LNCAP (cell line): ENCODE measurements at regions not wholly inside any gene's neighbourhood (a gene's known extent, or its start where the extent isn't known, plus 50 kb on each side); places are given as distances from the start of the nearest gene placed in this dataset.

Experiments used
- TF ChIP-seq, protein P1 (sequence below): fragments of 450-650 bp; IDR thresholded peaks from 2 replicates; pipeline ENCODE4 v1.5.1; 2017; ENCODE audit warnings: mild to moderate bottlenecking

DNA sequence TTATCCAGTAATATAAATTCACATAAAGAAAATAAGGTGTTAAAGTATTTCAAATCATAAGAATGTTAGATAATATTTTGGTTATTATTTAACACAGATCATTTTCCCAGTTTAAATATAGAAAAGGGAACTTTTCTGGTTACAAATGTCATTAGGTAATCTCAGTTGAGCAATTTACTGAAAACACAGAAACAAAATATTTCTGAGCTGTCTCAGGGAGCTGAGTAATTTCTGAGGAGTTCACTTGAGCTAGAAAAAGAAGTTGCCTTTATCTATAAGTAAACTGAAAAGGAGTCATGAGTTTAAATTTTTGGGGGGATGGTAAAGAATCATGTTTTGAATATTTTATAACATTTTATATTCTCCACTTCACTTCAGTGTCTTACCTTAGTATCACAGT lies 855.4 kb upstream of the ARPP21 start:
- TF ChIP-seq, protein P1, sequence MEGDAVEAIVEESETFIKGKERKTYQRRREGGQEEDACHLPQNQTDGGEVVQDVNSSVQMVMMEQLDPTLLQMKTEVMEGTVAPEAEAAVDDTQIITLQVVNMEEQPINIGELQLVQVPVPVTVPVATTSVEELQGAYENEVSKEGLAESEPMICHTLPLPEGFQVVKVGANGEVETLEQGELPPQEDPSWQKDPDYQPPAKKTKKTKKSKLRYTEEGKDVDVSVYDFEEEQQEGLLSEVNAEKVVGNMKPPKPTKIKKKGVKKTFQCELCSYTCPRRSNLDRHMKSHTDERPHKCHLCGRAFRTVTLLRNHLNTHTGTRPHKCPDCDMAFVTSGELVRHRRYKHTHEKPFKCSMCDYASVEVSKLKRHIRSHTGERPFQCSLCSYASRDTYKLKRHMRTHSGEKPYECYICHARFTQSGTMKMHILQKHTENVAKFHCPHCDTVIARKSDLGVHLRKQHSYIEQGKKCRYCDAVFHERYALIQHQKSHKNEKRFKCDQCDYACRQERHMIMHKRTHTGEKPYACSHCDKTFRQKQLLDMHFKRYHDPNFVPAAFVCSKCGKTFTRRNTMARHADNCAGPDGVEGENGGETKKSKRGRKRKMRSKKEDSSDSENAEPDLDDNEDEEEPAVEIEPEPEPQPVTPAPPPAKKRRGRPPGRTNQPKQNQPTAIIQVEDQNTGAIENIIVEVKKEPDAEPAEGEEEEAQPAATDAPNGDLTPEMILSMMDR: no peak

- TF ChIP-seq, protein P1: no peak
Observed at GRCh38 chr3:34793057-34793456, 846.3 kb upstream of the ARPP21 start.

DNA sequence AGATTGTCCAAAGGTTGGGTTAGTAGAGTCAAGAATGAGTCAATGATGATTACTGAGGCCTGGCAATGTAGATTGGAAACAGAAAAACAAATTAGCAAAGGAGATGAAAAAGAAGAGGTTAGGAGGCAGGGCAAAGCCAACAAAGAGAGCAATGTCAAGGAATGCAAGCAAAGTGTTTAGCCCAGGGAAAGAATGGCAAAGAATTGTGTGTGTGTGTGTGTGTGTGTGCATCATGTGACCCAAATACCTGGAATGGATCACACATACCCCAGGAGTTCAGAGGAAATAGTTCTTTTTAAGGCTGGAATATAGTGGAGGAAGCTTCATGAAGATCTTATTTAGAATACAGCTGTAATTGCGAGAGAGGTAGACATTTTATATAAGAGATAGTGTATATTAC lies 831.7 kb upstream of the ARPP21 start:
- TF ChIP-seq, protein P1: no peak

GRCh38 chr3:34808287-34808686 lies 831.0 kb upstream of the ARPP21 start:
- TF ChIP-seq, protein P1: no peak

DNA sequence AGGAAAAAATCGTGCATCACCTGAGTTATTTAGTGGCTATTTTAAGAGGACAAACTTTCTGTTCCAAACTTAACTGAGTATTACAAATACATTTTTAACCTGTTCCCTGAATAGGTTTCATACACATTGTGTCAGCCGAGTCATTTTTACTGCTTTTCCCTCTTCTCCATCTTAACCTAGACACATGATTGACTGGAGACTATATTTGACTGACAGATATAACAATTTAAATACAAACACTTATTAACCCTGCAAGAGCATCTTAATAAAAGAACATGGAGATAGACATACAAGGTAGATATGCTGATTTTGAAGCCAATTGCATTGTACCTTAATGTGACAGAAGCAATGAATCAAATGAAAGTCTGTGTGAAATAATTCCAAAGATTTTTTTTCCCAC lies 810.5 kb upstream of the ARPP21 start:
- TF ChIP-seq, protein P1: no peak

- TF ChIP-seq, protein P1: no peak
Observed at GRCh38 chr3:34832865-34833508, 806.3 kb upstream of the ARPP21 start.

DNA sequence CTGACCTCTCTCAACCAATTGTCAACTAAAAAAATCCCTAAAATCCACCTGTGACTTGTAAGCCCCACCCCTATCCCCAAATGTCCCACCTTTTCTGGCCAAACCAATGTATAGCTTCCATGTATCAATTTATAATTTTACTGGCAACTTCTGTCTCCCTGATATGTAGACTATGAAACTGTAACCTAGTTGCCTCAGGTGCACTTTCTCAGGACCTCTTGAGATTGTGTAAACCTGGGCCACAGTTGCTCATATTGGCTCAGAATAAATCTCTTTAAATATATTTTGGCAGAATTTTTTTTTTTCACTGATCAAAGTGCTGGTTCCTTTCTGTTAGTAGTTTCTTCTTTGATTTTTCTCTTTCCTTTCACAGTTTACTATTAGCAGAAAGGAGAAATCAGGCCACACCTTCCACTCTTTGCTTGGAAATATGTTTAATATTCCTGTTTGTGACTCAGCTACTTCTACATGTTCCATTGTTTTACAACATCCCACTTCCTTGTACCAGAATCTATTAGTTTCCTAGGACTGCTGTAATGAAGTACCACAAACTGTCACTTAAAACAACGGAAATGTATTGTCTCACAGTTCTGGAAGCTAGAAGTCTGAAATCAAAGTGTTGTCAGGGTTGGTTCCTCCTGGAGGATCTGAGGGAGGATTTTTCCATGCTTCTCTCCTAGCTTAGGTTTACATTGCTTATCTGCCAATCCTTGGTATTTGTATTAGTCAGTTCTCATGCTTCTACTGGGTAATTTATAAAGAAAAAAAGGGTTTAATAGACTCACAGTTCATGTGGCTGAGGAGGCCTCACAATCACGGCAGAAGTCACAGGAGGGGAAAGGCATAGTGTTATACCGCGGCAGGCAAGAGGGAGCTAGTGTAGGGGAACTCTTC lies 801.2 kb upstream of the ARPP21 start:
- TF ChIP-seq, protein P1: no peak
